WTC11 (cell line): ENCODE measurements at regions not wholly inside any gene's neighbourhood (a gene's known extent, or its start where the extent isn't known, plus 50 kb on each side); places are given as distances from the start of the nearest gene placed in this dataset.

ENCODE experiments used
- ATAC-seq: fragments of 200-7000 bp; cut with Tn5 transposase; 2 replicates; pipeline ENCODE4 v1.10.0; 2021; ENCODE audit warnings: mild to moderate bottlenecking, moderate library complexity
- CTCF ChIA-PET: fragments of 300-600 bp; sonication (Branson Sonifier 250); formaldehyde crosslinking; loops from one replicate; lab custom pipeline; 2021; ENCODE audit warnings: antibody characterized with exemption; lab: Charles Lee
- POLR2A ChIA-PET: fragments of 350-600 bp; sonication (Branson Sonifier 250); formaldehyde crosslinking; loops from one replicate; lab custom pipeline; 2021; ENCODE audit warnings: antibody characterized with exemption; lab: Charles Lee
- DNase-seq: peaks from one replicate; pipeline ENCODE4 v3.0.0; 2021; ENCODE audit warnings: low spot score
- H3K27ac Mint-ChIP-seq: 2 replicates; pipeline ENCODE4 v1.8.0; 2021; ENCODE audit warnings: mixed read lengths
- H3K27me3 Mint-ChIP-seq: 2 replicates; pipeline ENCODE4 v1.8.0; 2021; ENCODE audit warnings: low read depth, mild to moderate bottlenecking, moderate library complexity, mixed read lengths
- H3K36me3 Mint-ChIP-seq: 2 replicates; pipeline ENCODE4 v1.8.0; 2021; ENCODE audit warnings: mixed read lengths
- H3K4me1 Mint-ChIP-seq: 2 replicates; pipeline ENCODE4 v1.8.0; 2022; ENCODE audit warnings: mixed read lengths
- H3K4me3 Mint-ChIP-seq: 2 replicates; pipeline ENCODE4 v1.8.0; 2021; ENCODE audit warnings: mild to moderate bottlenecking, moderate library complexity, mixed read lengths
- H3K9me3 Mint-ChIP-seq: 2 replicates; pipeline ENCODE4 v1.8.0; 2021; ENCODE audit warnings: mixed read lengths
- ATF2 ChIP-seq: sonication (generic); formaldehyde crosslinking; IDR thresholded peaks from 2 replicates; pipeline ENCODE4 v1.8.1; 2022; ENCODE audit warnings: low read depth, missing genetic modification reagents, borderline replicate concordance
- E2F5 ChIP-seq: sonication (generic); formaldehyde crosslinking; IDR thresholded peaks from 2 replicates; pipeline ENCODE4 v1.8.1; 2022; ENCODE audit warnings: mild to moderate bottlenecking, moderate library complexity, missing genetic modification reagents
- EMX1 ChIP-seq: fragments of 250-450 bp; sonication (Bioruptor Pico); IDR thresholded peaks from 2 replicates; pipeline ENCODE4 v1.8.0; 2021; ENCODE audit warnings: mild to moderate bottlenecking
- FOXP1 ChIP-seq: sonication (generic); formaldehyde crosslinking; IDR thresholded peaks from 2 replicates; pipeline ENCODE4 v1.8.0; 2022; ENCODE audit warnings: missing genetic modification reagents, mild to moderate bottlenecking, moderate library complexity, borderline replicate concordance
- GABPB1 ChIP-seq: sonication (generic); formaldehyde crosslinking; IDR thresholded peaks from 2 replicates; pipeline ENCODE4 v1.8.1; 2023; ENCODE audit warnings: mild to moderate bottlenecking, missing genetic modification reagents
- IRF2 ChIP-seq: sonication (generic); formaldehyde crosslinking; IDR thresholded peaks from 2 replicates; pipeline ENCODE4 v1.8.0; 2022; ENCODE audit warnings: low read depth, missing genetic modification reagents, borderline replicate concordance
- MXD4 ChIP-seq: fragments of 250-450 bp; sonication (Bioruptor Pico); IDR thresholded peaks from 2 replicates; pipeline ENCODE4 v1.8.0; 2021; ENCODE audit warnings: mild to moderate bottlenecking, moderate library complexity, borderline replicate concordance
- NR1H2 ChIP-seq: sonication (generic); formaldehyde crosslinking; IDR thresholded peaks from 2 replicates; pipeline ENCODE4 v1.9.0; 2021; ENCODE audit warnings: mild to moderate bottlenecking, moderate library complexity, missing genetic modification reagents
- PRDM15 ChIP-seq: sonication (generic); formaldehyde crosslinking; IDR thresholded peaks from 2 replicates; pipeline ENCODE4 v1.8.0; 2022; ENCODE audit warnings: missing genetic modification reagents
- PRRX2 ChIP-seq: fragments of 250-450 bp; sonication (Bioruptor Pico); IDR thresholded peaks from 2 replicates; pipeline ENCODE4 v1.8.0; 2021; ENCODE audit warnings: mild to moderate bottlenecking
- SMAD3 ChIP-seq: sonication (generic); formaldehyde crosslinking; IDR thresholded peaks from 2 replicates; pipeline ENCODE4 v1.8.0; 2022; ENCODE audit warnings: missing genetic modification reagents, mild to moderate bottlenecking, borderline replicate concordance
- SP1 ChIP-seq: sonication (generic); formaldehyde crosslinking; conservative IDR thresholded peaks from 2 replicates; pipeline ENCODE4 v1.8.1; 2022; ENCODE audit warnings: missing genetic modification reagents
- TCF7 ChIP-seq: sonication (generic); formaldehyde crosslinking; IDR thresholded peaks from 2 replicates; pipeline ENCODE4 v1.8.0; 2022; ENCODE audit warnings: mild to moderate bottlenecking, low read depth, missing genetic modification reagents, moderate library complexity
- TEAD1 ChIP-seq: sonication (generic); formaldehyde crosslinking; IDR thresholded peaks from 2 replicates; pipeline ENCODE4 v1.8.0; 2022; ENCODE audit warnings: mild to moderate bottlenecking, missing genetic modification reagents
- TP53 ChIP-seq: sonication (generic); formaldehyde crosslinking; IDR thresholded peaks from 2 replicates; pipeline ENCODE4 v1.8.1; 2023; ENCODE audit warnings: mild to moderate bottlenecking, missing genetic modification reagents
- USF1 ChIP-seq: sonication (generic); formaldehyde crosslinking; IDR thresholded peaks from 2 replicates; pipeline ENCODE4 v1.8.0; 2022; ENCODE audit warnings: mild to moderate bottlenecking, missing genetic modification reagents
- ZNF232 ChIP-seq: sonication (generic); formaldehyde crosslinking; IDR thresholded peaks from 2 replicates; pipeline ENCODE4 v1.8.0; 2022; ENCODE audit warnings: mild to moderate bottlenecking, missing genetic modification reagents
- ZNF263 ChIP-seq: sonication (generic); formaldehyde crosslinking; IDR thresholded peaks from 2 replicates; pipeline ENCODE4 v1.8.1; 2022; ENCODE audit warnings: low read depth, mild to moderate bottlenecking, moderate library complexity, missing genetic modification reagents
- ZNF512 ChIP-seq: sonication (generic); formaldehyde crosslinking; IDR thresholded peaks from 2 replicates; pipeline ENCODE4 v1.8.1; 2022; ENCODE audit warnings: missing genetic modification reagents, borderline replicate concordance
- ZNF532 ChIP-seq: fragments of 250-450 bp; sonication (Bioruptor Pico); IDR thresholded peaks from 2 replicates; pipeline ENCODE4 v1.9.0; 2021; ENCODE audit warnings: mild to moderate bottlenecking, borderline replicate concordance

GRCh38 chr19:30068528-30069395 lies 126.7 kb downstream of the URI1 start:
- no peaks in the 10 kb centered on the region for H3K27me3 Mint-ChIP-seq
- H3K36me3 Mint-ChIP-seq = no peaks in the 10 kb centered on the region
- H3K4me3 Mint-ChIP-seq = no peak overlapping the region
- ATAC-seq = no peak
- TF ChIP-seq PRRX2 (CRISPR knock-in tag) (no peak), GABPB1 (CRISPR knock-in tag) (no peak), SMAD3 (CRISPR knock-in tag) (no peak), NR1H2 (CRISPR knock-in tag) (no peak), TP53 (CRISPR knock-in tag) (no peak), MXD4 (CRISPR knock-in tag) (no peak), SP1 (CRISPR knock-in tag) (no peak), ZNF263 (CRISPR knock-in tag) (no peak), ZNF532 (CRISPR knock-in tag) (no peak), TCF7 (no peak), IRF2 (no peak), ZNF512 (no peak)
- TF ChIP-seq, all 79 proteins: peak for 0
- Mint-ChIP-seq H3K9me3 (peaks cover 16% of the 10 kb centered on the region), H3K4me1 (peaks cover 2% of the 10 kb centered on the region; the same call in 1 of the 2 replicates), H3K27ac (no peak overlapping the region)
- ChIA-PET POLR2A (no interaction called here), CTCF (interaction anchor here (1.2 kb wide), 1 partner anchor 210 kb away, joined by 4 read pairs; no protein-coding TSS in a partner anchor)
- DNase-seq = no peak

- ATAC-seq = no peak
- Mint-ChIP-seq H3K27me3 (no peaks in the 10 kb centered on the region), H3K4me3 (no peak overlapping the region), H3K4me1 (peaks cover 2% of the 10 kb centered on the region; the same call in 1 of the 2 replicates), H3K9me3 (peaks cover 16% of the 10 kb centered on the region), H3K36me3 (no peaks in the 10 kb centered on the region), H3K27ac (no peak overlapping the region)
- ChIA-PET CTCF (interaction anchor here (1.2 to 1.5 kb wide), 3 partner anchors 23 to 211 kb away, joined by 3 to 4 read pairs (median 3); no protein-coding TSS in a partner anchor), POLR2A (no interaction called here)
- DNase-seq = no peak
- TF ChIP-seq FOXP1 (CRISPR knock-in tag) = no peak
- TF ChIP-seq EMX1 (CRISPR knock-in tag) = no peak
- TF ChIP-seq ZNF232 (CRISPR knock-in tag) = no peak
- TF ChIP-seq E2F5 (CRISPR knock-in tag) = no peak
- TF ChIP-seq TCF7 = no peak
- TF ChIP-seq MXD4 (CRISPR knock-in tag) = no peak
- no peak for TF ChIP-seq PRRX2 (CRISPR knock-in tag)
- TF ChIP-seq PRDM15 (CRISPR knock-in tag) = no peak
- TF ChIP-seq ATF2 (CRISPR knock-in tag) = no peak
- no peak for TF ChIP-seq TEAD1 (CRISPR knock-in tag)
- TF ChIP-seq USF1 (CRISPR knock-in tag) = no peak
Measured at GRCh38 chr19:30069535-30070197, 127.6 kb downstream of the URI1 start.
